Left lung (tissue), 4 donors: ENCODE measurements at regions not wholly inside any gene's neighbourhood (a gene's known extent, or its start where the extent isn't known, plus 50 kb on each side); places are given as distances from the start of the nearest gene placed in this dataset.

ENCODE experiments used
- ATAC-seq: fragments of 200-7000 bp; cut with Tn5 transposase; one replicate; pipeline ENCODE4 v1.9.1; 2020; ENCODE audit warnings: moderate library complexity
- DNase-seq, 4 donors: peaks; one replicate each; pipeline ENCODE4 v3.0.0-alpha.2; 2013 to 2020
- H3K27ac ChIP-seq, 2 donors: fragments of 200-600 bp; sonication (generic) in 1 of 2; one replicate each; pipeline versions ENCODE4 v1.5.0 to v1.8.0; 2020 to 2021
- H3K27me3 ChIP-seq, 2 donors: fragments of 200-600 bp; sonication (generic) in 1 of 2; one replicate each; pipeline versions ENCODE4 v1.5.0 to v1.8.0; 2020 to 2021
- H3K36me3 ChIP-seq, 2 donors: fragments of 200-600 bp; sonication (generic) in 1 of 2; one replicate each; pipeline versions ENCODE4 v1.5.0 to v1.8.0; 2020 to 2021
- H3K4me1 ChIP-seq, 2 donors: fragments of 200-600 bp; one replicate each; pipeline ENCODE4 v1.8.0; 2021
- H3K4me3 ChIP-seq, 2 donors: fragments of 200-600 bp; sonication (generic) in 1 of 2; one replicate each; pipeline versions ENCODE4 v1.5.0 to v1.8.0; 2020 to 2021; ENCODE audit warnings: mild to moderate bottlenecking in 1 of 2
- H3K9me3 ChIP-seq, 2 donors: fragments of 200-600 bp; sonication (generic) in 1 of 2; one replicate each; pipeline versions ENCODE4 v1.5.0 to v1.8.0; 2020 to 2021
- CTCF ChIP-seq, 2 donors: fragments of 200-600 bp; sonication (generic) in 1 of 2; IDR thresholded peaks; one replicate each; pipeline versions ENCODE4 v1.5.0 to v1.8.0; 2021; ENCODE audit warnings: antibody characterized with exemption in 2 of 2
- intact Hi-C, 2 donors: fragments of 100-400 bp; cut with DNase I; formaldehyde crosslinking; loops; one replicate each; pipeline versions ENCODE4 v1.11.2 to v1.14.2; 2022
- donor health status: DM: no; HTN: yes; CAD: no.
- donor health status: DM: no; HTN: no; CAD: no.

GRCh38 chr5:99453196-99453595 is 524.4 kb upstream of the CHD1 start:
- ATAC-seq (no peak), DNase-seq (no peak)
- Histone ChIP-seq H3K9me3 (no peaks in the 10 kb centered on the region), H3K4me3 (no peak overlapping the region), H3K27ac (no peak overlapping the region), H3K27me3 (no peaks in the 10 kb centered on the region), H3K36me3 (no peaks in the 10 kb centered on the region), H3K4me1 (no peaks in the 10 kb centered on the region)
- no peak for TF ChIP-seq CTCF (IDR thresholded peaks at IDR 0.05)
- intact Hi-C loops = no loop called here

- ATAC-seq (no peak), DNase-seq (no peak)
- H3K36me3 ChIP-seq = no peaks in the 10 kb centered on the region
- H3K4me1 ChIP-seq = no peaks in the 10 kb centered on the region
- intact Hi-C loops = no loop called here
- H3K9me3 ChIP-seq = no peaks in the 10 kb centered on the region
- no peak overlapping the region for H3K4me3 ChIP-seq
- H3K27me3 ChIP-seq = no peaks in the 10 kb centered on the region
- H3K27ac ChIP-seq = no peak overlapping the region
- no peak for TF ChIP-seq CTCF (IDR thresholded peaks at IDR 0.05)
Observed at GRCh38 chr5:99449786-99450185, 521.0 kb upstream of the CHD1 start.

GRCh38 chr5:99445805-99446204 is 517.0 kb upstream of the CHD1 start:
- Histone ChIP-seq H3K36me3 (no peaks in the 10 kb centered on the region), H3K4me3 (no peak overlapping the region), H3K4me1 (no peaks in the 10 kb centered on the region), H3K27me3 (no peaks in the 10 kb centered on the region), H3K27ac (no peak overlapping the region), H3K9me3 (no peaks in the 10 kb centered on the region)
- intact Hi-C loops = no loop called here
- DNase-seq = no peak
- no peak for ATAC-seq
- TF ChIP-seq CTCF (IDR thresholded peaks at IDR 0.05) = no peak

- Histone ChIP-seq H3K4me1 (no peaks in the 10 kb centered on the region), H3K36me3 (no peaks in the 10 kb centered on the region), H3K27ac (no peak overlapping the region), H3K27me3 (no peaks in the 10 kb centered on the region), H3K9me3 (no peaks in the 10 kb centered on the region), H3K4me3 (no peak overlapping the region)
- ATAC-seq (no peak), DNase-seq (no peak)
- intact Hi-C loops = no loop called here
- TF ChIP-seq CTCF (IDR thresholded peaks at IDR 0.05) = no peak
Observed at GRCh38 chr5:99441235-99441634, 512.4 kb upstream of the CHD1 start.

GRCh38 chr5:99438619-99439018 is 509.8 kb upstream of the CHD1 start:
- Histone ChIP-seq H3K4me1 (no peaks in the 10 kb centered on the region), H3K9me3 (no peaks in the 10 kb centered on the region), H3K27ac (no peak overlapping the region), H3K36me3 (no peaks in the 10 kb centered on the region), H3K27me3 (no peaks in the 10 kb centered on the region), H3K4me3 (no peak overlapping the region)
- TF ChIP-seq CTCF (IDR thresholded peaks at IDR 0.05) = no peak
- ATAC-seq (no peak), DNase-seq (no peak)
- intact Hi-C loops = no loop called here
